ENCODE measurements at regions not wholly inside any gene's neighbourhood (a gene's known extent, or its start where the extent isn't known, plus 50 kb on each side); places are given as distances from the start of the nearest gene placed in this dataset.

DNA sequence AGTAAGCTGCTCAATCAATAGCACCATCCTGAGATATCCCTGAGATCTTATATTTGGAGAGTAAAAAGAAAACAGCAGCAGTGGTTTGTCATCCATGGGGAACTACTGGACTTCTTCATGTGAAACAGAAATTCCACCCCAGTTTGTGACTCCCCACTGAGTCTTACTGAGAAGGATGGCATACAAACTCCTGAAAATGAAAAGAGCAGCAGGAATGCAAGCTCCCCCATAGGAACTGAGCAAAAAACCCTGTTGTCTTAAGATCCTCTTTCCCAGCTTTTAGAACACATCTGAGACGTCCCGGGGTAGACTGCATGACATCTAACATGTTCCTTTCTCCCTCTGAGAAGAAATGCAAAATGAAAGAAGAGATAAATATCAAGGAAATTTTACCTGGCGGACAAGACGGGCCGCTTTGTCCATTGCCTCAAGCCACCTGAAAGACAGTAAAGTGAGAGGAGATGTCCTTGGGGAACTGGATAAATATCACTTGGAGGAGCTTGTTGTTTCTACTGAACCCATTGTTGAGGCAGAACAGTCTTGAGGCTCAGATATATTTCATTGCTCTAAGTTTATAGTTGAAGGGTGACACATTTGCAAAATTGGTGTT, 117.1 kb downstream of the NUDT12 start:
- TF ChIP-seq, protein P1, sequence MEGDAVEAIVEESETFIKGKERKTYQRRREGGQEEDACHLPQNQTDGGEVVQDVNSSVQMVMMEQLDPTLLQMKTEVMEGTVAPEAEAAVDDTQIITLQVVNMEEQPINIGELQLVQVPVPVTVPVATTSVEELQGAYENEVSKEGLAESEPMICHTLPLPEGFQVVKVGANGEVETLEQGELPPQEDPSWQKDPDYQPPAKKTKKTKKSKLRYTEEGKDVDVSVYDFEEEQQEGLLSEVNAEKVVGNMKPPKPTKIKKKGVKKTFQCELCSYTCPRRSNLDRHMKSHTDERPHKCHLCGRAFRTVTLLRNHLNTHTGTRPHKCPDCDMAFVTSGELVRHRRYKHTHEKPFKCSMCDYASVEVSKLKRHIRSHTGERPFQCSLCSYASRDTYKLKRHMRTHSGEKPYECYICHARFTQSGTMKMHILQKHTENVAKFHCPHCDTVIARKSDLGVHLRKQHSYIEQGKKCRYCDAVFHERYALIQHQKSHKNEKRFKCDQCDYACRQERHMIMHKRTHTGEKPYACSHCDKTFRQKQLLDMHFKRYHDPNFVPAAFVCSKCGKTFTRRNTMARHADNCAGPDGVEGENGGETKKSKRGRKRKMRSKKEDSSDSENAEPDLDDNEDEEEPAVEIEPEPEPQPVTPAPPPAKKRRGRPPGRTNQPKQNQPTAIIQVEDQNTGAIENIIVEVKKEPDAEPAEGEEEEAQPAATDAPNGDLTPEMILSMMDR (IDR thresholded peaks at IDR 0.05) = no peak
- no peak for TF ChIP-seq POLR2A (IDR thresholded peaks at IDR 0.05)
